GM12878 (cell line): ENCODE measurements at regions not wholly inside any gene's neighbourhood (a gene's known extent, or its start where the extent isn't known, plus 50 kb on each side); places are given as distances from the start of the nearest gene placed in this dataset.

ENCODE experiments used
- ATF3 ChIP-seq: IDR thresholded peaks from 2 replicates; pipeline ENCODE4 v1.6.1; 2011; ENCODE audit warnings: low read depth, mild to moderate bottlenecking, low read length, moderate library complexity, borderline replicate concordance; ENCODE audit errors: extremely low read depth
- BRCA1 ChIP-seq: IDR thresholded peaks from 2 replicates; pipeline ENCODE4 v1.6.1; 2011; ENCODE audit warnings: low read depth, low read length, improper control_type of control experiment
- CHD1 ChIP-seq: IDR thresholded peaks from 2 replicates; pipeline ENCODE4 v1.6.1; 2012; ENCODE audit warnings: low read depth, low read length, improper control_type of control experiment
- CHD4 ChIP-seq: fragments of 200-600 bp; sonication (generic); IDR thresholded peaks from 2 replicates; pipeline ENCODE4 v1.6.1; 2016; ENCODE audit warnings: mild to moderate bottlenecking
- JUNB ChIP-seq: IDR thresholded peaks from 2 replicates; pipeline ENCODE4 v1.6.1; 2016; ENCODE audit warnings: antibody characterized with exemption, mild to moderate bottlenecking
- KAT2A ChIP-seq: conservative IDR thresholded peaks from 2 replicates; pipeline ENCODE4 v1.6.1; 2011; ENCODE audit warnings: low read depth, low read length; ENCODE audit not compliant: control insufficient read depth
- MEF2A ChIP-seq: IDR thresholded peaks from 2 replicates; pipeline ENCODE4 v1.6.1; 2011; ENCODE audit warnings: low read depth, mild to moderate bottlenecking, low read length, moderate library complexity; ENCODE audit not compliant: insufficient read depth
- POLR2A ChIP-seq: IDR thresholded peaks from 2 replicates; pipeline ENCODE4 v1.6.1; 2011; ENCODE audit warnings: low read depth, mild to moderate bottlenecking, low read length
- POLR2AphosphoS5 ChIP-seq: IDR thresholded peaks from 2 replicates; pipeline ENCODE4 v1.6.1; 2011; ENCODE audit warnings: mild to moderate bottlenecking, low read length, inconsistent platforms
- USF1 ChIP-seq: IDR thresholded peaks from 2 replicates; pipeline ENCODE4 v1.6.1; 2011; ENCODE audit warnings: borderline replicate concordance, low read depth, mild to moderate bottlenecking, moderate library complexity, mixed read lengths, low read length; ENCODE audit not compliant: insufficient read depth; ENCODE audit errors: extremely low read length
- TF ChIP-seq, protein P1 (sequence below), 3 experiments: IDR thresholded peaks in 2 of 3; conservative IDR thresholded peaks in 1 of 3; 2 replicates each; pipeline ENCODE4 v1.5.1; 2011; ENCODE audit warnings: low read depth in 3 of 3, low read length in 3 of 3, mild to moderate bottlenecking in 3 of 3, control low read depth in 2 of 3, moderate library complexity in 2 of 3, inconsistent platforms in 1 of 3, mixed read lengths in 1 of 3; ENCODE audit not compliant: control insufficient read depth in 2 of 3, insufficient read depth in 1 of 3; ENCODE audit errors: extremely low read depth in 1 of 3
- TF ChIP-seq, protein P2 (sequence below): IDR thresholded peaks from 2 replicates; pipeline ENCODE4 v1.6.1; 2012; ENCODE audit warnings: low read depth, low read length, improper control_type of control experiment

- TF ChIP-seq JUNB = no peak
- TF ChIP-seq KAT2A = no peak
- no peak for TF ChIP-seq POLR2A
- TF ChIP-seq, protein P1, sequence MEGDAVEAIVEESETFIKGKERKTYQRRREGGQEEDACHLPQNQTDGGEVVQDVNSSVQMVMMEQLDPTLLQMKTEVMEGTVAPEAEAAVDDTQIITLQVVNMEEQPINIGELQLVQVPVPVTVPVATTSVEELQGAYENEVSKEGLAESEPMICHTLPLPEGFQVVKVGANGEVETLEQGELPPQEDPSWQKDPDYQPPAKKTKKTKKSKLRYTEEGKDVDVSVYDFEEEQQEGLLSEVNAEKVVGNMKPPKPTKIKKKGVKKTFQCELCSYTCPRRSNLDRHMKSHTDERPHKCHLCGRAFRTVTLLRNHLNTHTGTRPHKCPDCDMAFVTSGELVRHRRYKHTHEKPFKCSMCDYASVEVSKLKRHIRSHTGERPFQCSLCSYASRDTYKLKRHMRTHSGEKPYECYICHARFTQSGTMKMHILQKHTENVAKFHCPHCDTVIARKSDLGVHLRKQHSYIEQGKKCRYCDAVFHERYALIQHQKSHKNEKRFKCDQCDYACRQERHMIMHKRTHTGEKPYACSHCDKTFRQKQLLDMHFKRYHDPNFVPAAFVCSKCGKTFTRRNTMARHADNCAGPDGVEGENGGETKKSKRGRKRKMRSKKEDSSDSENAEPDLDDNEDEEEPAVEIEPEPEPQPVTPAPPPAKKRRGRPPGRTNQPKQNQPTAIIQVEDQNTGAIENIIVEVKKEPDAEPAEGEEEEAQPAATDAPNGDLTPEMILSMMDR (IDR thresholded peaks at IDR 0.05 in 2 of 3, conservative IDR thresholded peaks at IDR 0.05 in 1 of 3; ENCODE audit: control insufficient read depth in 2 of 3, extremely low read depth in 1 of 3, insufficient read depth in 1 of 3, low read depth in 3 of 3, low read length in 3 of 3) = no peak
- TF ChIP-seq ATF3 = no peak
- TF ChIP-seq POLR2AphosphoS5 = no peak
- TF ChIP-seq, protein P2, sequence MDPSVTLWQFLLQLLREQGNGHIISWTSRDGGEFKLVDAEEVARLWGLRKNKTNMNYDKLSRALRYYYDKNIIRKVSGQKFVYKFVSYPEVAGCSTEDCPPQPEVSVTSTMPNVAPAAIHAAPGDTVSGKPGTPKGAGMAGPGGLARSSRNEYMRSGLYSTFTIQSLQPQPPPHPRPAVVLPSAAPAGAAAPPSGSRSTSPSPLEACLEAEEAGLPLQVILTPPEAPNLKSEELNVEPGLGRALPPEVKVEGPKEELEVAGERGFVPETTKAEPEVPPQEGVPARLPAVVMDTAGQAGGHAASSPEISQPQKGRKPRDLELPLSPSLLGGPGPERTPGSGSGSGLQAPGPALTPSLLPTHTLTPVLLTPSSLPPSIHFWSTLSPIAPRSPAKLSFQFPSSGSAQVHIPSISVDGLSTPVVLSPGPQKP = no peak
- TF ChIP-seq CHD4 = no peak
- no peak for TF ChIP-seq CHD1
- TF ChIP-seq MEF2A = no peak
- TF ChIP-seq BRCA1 = no peak
- no peak for TF ChIP-seq USF1
Observed at GRCh38 chr10:65416094-65416493, 1509.7 kb upstream of the LRRTM3 start.
